GM10266 (cell line): ENCODE measurements at regions not wholly inside any gene's neighbourhood (a gene's known extent, or its start where the extent isn't known, plus 50 kb on each side); places are given as distances from the start of the nearest gene placed in this dataset.
"Not testable (repeated sequence)": the region's sequence is repeated elsewhere in the genome, so short reads cannot be mapped to it uniquely, and the experiment has no call there.

Source experiments
- DNase-seq: peaks from one replicate; pipeline ENCODE4 v3.0.0; 2012; ENCODE audit errors: extremely low spot score
- CTCF ChIP-seq: IDR thresholded peaks from 2 replicates; pipeline ENCODE4 v1.5.1; 2012; ENCODE audit warnings: mild to moderate bottlenecking, low read depth; ENCODE audit not compliant: control insufficient read depth, insufficient read depth; ENCODE audit errors: missing control alignments

- DNase-seq: no peak
- TF ChIP-seq CTCF: no peak
Observed at GRCh38 chr14:30462358-30462757, 96.6 kb upstream of the G2E3 start.

DNA sequence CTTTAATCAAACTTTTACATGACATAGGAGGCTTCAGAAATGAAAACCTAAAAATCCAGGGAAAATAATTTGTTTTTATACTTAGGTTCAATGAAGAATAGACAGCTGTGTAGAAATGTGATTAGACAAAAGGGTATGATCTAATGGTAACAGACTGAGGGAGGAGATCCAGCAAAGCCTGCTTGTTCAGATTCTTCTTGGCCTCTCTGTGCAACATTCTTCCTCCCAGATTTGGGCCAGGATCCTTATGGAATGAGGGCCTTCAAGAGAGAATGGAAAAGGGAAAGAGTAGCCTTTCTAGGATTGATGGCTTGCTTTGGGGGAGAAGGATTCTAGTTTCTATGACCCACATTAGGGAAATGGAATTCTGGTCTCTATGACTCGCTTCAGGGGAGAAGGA lies 94.5 kb upstream of the G2E3 start:
- no peak for DNase-seq
- TF ChIP-seq CTCF: no peak

DNA sequence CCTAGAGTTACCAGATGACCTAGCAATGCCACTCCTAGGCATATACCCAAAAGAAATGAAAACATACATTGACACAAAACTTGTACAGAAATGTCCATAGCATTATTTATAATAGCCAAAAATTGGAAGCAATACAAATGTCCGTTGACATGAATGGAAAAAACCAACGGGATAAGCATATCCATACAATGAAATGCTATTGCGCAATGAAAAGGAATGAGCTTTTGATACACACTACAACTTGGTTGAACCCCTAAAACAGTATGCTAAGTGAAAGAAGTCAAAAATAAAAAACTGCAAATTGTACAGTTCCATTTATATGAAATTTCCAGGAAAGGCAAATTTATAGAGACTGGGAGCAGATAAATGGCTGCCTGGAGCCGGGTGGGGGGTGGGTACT lies 90.6 kb upstream of the G2E3 start:
- DNase-seq: no peak
- TF ChIP-seq CTCF: no peak

DNA sequence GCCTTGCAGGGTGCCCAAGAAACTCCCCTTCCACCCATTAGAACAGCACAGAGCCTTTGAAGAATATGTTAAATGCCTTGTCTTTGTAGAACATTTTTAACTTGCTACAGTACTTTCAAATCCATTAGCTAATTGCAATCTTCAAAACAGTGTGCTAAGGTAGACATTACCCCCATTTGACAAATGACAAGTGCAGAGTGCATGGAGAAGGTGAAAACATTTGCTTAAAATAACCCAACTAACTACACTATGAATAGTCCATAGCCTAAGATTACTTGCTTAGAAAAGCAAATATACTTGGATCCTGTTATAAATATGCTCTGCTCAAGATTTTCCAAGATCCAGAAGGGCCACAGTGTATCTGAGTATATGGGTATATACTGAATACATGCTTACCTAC lies 87.0 kb upstream of the G2E3 start:
- TF ChIP-seq CTCF: no peak
- DNase-seq: no peak

DNA sequence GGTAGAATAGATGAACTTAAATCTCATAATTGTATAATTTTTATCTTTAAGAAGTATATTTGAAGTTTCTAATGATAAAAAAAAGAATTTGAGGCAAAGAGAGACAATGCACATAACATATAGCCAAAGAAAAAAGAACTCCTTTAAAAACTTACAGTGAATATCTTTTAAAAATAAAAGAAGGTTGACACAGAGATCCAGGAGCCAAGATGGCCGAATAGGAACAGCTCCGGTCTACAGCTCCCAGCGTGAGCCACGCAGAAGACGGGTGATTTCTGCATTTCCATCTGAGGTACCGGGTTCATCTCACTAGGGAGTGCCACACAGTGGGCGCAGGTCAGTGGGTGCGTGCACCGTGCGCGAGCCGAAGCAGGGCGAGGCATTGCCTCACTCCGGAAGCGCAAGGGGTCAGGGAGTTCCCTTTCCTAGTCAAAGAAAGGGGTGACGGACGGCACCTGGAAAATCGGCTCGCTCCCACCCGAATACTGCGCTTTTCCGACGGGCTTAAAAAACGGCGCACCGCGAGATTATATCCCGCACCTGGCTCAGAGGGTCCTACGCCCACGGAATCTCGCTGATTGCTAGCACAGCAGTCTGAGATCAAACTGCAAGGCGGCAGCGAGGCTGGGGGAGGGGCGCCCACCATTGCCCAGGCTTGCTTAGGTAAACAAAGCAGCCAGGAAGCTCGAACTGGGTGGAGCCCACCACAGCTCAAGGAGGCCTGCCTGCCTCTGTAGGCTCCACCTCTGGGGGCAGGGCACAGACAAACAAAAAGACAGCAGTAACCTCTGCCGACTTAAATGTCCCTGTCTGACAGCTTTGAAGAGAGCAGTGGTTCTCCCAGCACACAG lies 84.9 kb upstream of the G2E3 start:
- not testable (repeated sequence) for DNase-seq

DNA sequence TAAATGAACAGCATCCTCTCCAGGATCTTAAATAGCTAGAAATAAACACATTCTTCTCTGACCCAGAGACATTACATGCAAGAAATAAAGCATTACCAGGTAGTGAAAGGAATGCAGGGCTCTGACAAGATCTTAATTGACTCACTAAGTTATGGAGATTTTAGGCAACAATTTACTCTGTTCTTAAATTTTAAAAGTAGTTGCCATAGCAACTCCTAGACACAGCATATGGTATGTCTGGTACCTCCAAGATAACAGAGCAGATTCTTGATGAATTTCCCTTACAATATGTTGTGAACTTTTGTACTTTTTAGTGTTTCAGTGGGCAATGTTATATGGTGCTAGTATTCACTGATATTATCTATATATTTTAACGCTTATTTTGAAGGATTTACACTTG lies 76.7 kb upstream of the G2E3 start:
- no peak for DNase-seq
- TF ChIP-seq CTCF: no peak

DNA sequence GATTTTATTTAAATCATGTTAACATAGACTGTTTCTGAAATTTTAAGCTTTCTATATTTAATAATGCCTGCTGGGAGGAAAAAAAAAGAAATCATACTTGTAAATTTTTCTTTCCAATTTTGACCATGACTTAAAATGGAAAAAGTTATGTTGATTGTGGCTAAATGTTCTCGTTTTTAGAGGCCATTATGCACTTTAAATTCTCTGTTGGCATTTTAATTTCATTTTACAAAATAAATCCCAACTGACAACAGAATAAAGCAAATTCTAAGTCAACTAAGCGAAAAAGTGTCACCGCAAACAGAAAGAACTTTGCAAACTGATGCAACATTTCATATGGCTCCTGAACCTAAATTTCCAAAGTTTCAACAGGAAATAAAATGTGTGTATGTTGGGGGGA lies 74.8 kb upstream of the G2E3 start:
- no peak for TF ChIP-seq CTCF
- no peak for DNase-seq

DNA sequence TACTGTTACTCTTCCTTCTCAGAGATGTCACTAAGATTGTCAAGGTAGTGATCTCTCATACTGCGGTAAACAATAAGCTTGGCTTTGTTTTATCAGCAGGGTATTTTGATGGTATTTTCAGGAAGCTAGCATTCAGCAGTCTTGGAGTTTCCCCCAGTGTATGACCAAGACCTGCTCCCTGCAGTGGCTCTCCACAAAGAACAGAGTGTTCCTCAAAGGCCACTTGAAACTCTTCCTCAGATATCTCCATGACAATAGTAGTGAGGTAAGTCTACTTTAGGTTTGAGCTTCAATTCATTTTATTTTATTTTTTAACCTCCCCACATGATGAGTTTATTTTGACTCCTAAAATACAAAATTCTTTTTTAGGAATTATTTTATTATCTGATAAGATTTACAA lies 74.0 kb upstream of the G2E3 start:
- DNase-seq: no peak
- TF ChIP-seq CTCF: no peak
